GM18867 (cell line): ENCODE measurements at regions not wholly inside any gene's neighbourhood (a gene's known extent, or its start where the extent isn't known, plus 50 kb on each side); places are given as distances from the start of the nearest gene placed in this dataset.
"Not testable (repeated sequence)": the region's sequence is repeated elsewhere in the genome, so short reads cannot be mapped to it uniquely, and the experiment has no call there.

ENCODE experiments used
- ATAC-seq: cut with Tn5 transposase; IDR thresholded peaks from one replicate; pipeline ENCODE4 v1.9.1; 2021; ENCODE audit warnings: mild to moderate bottlenecking, moderate library complexity; ENCODE audit not compliant: unreplicated experiment

- ATAC-seq: no peak
Measured at GRCh38 chr7:54888734-54889082, 129.7 kb upstream of the SEC61G start.

DNA sequence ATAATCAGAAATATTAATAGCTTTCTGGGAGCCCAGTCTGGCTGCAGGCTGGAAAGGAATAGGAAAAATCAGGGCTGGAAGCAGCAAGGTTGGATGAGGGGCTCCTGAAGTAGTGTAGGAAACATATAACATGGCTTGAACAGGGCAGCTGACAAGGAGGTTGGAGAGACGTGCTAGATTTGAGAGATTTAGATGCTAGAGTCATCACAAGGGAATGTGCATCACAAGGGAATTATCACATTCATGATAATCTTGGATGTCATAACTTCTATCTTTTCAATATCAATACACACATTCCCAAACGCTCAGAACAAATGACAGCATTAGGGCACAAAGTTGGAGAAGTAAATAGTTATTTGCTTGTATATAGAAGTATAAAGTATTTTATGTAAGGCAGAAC, 120.9 kb upstream of the EGFR start:
- ATAC-seq: no peak

DNA sequence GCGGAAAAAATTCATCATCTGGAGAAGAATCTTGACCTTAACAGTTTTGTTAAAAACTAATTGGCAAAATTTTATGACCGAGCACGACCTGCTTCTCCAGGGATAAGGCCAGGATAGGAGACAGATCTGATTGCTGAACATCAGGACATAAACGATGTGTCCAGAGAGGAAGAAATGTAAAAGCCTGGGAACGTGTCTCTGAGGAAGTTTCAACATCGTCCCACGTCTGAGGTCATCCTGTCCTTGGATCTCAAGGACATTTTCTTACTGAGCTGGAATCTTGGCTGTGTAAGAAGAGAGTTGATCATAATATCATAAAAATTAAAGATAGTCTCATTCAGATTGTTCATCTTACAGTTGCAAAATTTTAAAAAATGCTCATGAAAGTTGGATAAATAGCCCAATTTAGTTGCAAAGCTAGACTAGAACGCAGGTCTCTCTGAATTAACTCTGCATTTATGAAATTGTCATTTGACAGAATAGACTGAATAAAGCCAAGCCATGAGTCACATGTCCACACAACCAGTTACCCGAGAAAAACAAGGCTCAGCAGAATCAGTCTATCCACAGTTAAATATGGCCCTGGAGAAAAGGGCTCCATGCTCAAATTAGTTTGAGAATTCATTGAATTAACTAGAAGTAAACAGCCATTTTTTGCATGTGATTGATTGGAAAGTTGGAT, 120.0 kb upstream of the EGFR start:
- no peak for ATAC-seq

DNA sequence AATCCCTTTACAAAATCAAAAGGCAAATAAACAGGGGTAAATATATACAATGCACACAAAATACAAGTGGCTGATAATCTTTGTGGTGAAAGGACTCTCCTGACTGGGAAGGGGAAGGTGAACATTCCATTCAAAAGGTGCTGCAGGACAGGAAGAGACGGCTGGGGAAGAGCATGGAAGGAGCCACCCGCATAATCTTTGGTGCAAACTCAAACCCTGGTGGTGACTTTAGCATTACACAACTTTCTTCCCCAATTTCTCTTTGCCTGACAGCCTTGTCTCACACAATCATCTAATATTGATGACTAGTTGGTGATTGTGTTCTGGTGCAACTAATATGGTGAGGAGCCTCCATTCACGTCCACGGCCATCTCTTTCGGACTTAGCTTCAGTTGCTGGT, 117.0 kb upstream of the EGFR start:
- ATAC-seq: no peak

- ATAC-seq: no peak
Measured at GRCh38 chr7:54904130-54904529, 114.7 kb upstream of the EGFR start.

DNA sequence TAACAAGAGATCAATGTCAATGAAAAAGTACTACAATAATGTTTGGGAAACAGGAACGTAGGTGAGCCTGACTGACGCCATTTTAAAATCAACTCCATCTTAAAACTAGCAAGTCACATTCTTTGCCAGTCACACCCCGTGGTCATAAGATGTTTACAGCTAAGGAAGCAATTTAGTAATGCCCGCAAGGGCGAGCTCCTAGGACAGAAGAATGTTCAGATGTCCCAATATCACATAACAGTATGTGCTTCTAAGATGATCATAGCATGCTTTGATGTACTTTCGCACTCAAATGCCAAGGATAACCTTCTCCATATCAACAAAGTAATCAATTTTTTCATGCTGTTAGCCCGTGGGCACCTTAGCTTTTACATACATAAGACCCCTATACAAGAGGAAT, 113.8 kb upstream of the EGFR start:
- no peak for ATAC-seq

DNA sequence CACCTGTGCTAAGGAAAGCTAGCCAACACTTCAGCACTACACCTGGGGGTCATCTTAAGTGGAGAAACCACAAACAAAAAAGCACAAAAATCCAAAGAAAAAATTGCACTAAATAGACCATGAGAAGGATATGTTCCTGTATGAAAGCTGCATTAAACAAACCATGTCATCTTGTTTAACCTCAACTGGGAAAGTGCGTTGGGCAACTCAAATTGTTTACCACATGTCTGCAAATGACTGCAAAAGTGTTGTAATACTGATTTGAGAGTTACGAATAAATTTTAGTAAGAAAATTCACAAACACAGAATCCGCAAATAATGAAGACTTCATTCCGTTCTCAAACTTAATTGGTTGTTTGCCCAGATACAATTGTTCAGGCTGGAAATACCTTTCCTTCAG, 111.9 kb upstream of the EGFR start:
- ATAC-seq: no peak

DNA sequence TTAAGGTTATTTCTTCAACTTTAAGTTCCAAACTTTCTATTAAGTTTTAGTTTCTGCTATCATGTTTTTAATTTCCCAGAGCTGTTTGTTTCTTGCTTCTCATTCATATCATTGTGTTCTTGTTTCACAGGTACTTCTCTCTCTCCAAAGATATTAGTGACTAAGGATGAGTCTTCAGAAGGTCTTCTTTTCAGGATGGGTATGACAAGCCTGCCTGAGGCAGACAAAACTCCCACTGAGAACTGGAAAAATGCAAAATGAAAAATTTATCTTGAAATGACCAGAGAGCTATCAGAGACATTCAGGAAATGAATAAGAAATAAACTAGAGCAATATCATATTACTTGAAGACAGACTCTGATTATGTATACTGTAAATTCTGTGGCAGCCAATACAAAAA, 110.8 kb upstream of the EGFR start:
- no peak for ATAC-seq

- no peak for ATAC-seq
Measured at GRCh38 chr7:54908760-54909438, 109.9 kb upstream of the EGFR start.

DNA sequence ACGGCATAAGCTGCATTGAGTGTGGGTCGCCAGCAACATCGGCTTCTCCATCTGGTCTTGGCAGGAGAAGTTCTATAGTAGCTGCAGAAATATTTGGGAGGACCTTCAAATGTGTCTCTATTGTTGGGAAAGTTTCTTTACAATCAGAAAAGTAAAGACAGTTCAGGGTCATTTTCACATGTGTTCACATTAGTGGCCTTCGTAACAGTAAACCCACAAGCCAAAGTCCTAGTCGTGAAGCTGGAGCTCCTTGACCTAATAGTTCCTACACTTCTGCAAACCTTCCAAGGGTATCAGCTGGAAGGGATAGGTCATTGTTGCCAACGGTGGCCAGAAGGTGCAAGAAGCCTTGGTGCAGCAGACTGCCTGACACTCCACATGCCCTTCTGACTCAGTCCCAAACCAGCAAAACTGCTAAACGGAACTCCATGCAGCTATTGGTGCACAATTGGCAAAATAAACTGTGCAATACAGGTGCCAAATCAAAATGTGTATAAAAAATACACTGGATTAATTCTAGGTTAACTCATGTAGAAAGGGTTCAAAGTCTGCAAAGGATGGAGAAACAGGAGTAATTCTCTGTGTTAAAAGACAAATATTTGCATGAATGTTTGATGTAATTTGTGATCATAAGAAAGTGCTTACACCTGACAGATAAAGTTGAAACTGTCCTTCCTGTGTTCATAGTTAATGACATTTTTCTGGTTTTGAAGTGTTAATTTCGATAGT, 102.8 kb upstream of the EGFR start:
- no peak for ATAC-seq

DNA sequence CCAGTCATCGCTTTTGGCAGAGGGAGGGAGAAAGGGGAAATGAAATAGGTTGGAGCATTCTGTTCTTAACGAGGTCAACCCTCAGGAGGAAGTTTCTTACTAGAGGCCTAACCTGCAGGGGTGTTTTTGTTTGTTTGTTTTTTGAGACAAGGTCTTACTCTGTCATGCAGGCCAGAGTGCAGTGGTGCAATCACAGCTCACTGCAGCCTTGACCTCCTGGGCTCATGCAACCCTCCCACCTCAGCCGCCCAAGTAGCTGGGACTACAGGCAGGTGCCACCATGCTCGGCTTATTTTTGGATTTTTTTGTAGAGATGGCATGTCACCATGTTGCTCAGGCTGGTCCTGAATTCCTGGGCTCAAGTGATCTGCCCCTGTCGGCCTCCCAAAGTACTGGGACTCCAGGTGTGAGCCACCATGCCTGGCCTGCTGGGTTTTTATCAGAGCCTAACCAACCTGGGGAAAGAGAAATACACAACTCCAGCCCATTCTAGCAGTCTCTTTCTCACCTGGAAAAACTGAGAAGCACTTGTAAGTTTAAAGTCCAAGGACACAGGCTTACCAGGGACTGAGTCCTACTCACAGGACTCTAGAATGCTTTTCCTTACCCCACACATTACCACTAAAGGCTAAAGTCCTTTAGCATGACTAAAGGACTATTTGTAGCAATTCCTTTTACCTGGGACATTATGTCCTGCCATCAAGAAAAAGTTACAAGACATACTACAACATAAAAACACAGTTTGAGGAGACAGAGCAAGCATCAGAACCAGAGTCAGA, 101.0 kb upstream of the EGFR start:
- ATAC-seq: no peak

DNA sequence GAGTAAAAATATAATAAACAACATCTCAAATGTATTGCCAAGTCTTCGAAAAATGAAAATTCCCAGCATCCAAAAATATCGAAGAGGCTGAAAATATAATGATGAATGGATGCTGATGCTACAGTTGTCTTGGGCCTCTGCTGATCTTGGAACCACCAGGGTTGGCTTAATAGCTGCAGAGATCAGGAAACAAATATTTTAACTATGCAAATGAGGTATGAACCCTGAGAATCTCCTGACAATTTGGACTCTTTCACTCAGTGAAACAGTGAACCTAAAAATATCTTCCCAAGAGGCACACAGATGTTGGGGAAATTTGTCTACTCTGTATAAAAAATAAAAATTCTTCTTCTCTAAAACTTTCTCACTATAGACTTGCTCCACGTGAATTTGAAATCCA, 97.7 kb upstream of the EGFR start:
- ATAC-seq: no peak

GRCh38 chr7:54931532-54931931, 87.3 kb upstream of the EGFR start:
- ATAC-seq: no peak

DNA sequence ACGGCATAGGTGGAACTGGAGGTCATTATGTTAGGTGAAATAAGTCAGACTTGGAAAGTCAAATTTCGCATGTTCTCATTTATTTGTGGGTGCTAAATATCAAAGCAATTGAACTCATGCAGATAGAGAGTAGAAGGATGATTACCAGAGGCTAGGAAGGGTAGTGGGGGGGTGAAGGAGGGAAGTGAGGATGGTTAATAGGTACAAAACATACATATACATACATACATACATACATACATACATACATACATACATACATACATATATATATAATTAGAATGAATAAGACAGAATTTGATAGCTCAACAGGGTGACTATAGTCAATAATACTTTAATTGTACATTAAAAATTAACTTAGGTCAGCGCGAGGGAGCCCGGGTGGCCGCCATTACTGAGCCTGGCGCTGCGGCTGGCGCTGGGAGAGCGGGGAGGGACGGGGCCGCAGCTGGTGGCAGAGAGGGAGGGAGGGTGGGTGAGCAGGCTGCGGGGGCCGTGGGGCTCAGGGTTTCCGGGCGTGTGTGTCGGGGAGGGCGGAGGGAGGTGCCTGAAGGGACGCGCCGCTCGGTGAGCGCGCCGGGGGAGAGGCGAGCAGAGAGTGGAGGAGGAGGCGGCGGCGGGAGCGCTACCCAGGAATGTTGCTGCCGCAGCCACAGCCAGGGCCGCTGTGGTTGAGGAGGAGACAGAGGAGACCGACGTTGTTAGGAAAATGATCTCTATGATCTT, 85.8 kb upstream of the EGFR start:
- ATAC-seq: no peak

GRCh38 chr7:54933643-54934042, 85.2 kb upstream of the EGFR start:
- ATAC-seq: no peak

DNA sequence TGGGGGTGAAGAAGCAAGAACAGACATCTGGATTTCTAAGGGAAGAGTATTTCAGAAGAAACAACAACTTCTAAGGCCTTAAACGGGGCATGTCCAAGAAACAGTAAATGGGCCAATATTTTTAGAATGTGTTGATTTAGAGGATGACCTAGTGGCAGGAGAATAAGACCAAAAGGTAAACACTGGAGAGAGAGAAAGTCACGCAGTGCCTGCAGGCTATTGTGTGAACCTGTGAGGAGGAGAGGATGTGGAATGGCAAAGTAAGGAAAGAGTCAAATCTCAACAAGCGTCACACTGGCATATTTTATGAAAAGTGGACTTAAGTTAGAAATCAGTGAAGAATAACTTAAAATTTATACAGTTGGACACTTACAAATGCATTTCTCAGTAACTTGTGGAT, 78.1 kb upstream of the EGFR start:
- no peak for ATAC-seq

- ATAC-seq: no peak
Measured at GRCh38 chr7:54944179-54944578, 74.6 kb upstream of the EGFR start.

DNA sequence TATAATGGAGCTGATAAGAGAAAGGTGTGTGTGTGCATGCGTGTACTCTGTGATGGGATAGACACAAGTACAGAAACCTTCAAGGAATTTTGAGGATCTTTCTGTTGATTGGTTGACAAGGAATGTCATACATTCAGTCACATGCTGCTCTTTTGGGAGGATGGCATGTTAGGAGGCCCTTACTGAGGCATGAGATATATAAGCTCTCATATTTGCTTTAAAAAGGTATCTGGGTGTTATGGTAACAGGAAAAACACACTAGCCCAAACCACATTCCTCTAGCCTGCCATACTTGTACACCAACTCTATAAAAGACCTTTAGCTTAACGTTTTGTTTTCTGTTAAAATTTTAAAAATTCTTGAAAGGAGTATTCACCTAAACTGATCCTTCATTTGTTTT, 72.5 kb upstream of the EGFR start:
- ATAC-seq: no peak

GRCh38 chr7:54946764-54947163, 72.1 kb upstream of the EGFR start:
- ATAC-seq: no peak

DNA sequence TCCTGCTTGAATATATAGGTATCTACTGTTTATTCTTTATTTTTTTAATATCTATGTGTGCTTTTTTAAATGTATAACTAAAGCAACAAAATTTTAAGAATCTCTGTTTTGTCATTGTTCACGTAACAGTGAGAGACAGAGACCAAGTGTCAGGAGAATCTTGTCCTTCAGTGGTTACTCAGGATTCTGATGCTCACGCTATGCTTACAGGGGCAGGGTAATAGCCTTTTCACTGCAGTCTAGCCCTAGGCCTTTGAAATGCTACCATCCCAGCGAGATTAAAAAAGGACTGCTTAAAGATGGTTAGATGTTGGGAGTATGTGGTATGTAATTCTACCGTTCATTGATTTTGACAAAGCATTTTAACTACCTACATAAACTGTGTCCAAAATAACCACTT, 71.6 kb upstream of the EGFR start:
- ATAC-seq: no peak

- not testable (repeated sequence) for ATAC-seq
Measured at GRCh38 chr7:54949514-54949913, 69.3 kb upstream of the EGFR start.
